Activated CD4-positive, alpha-beta T cell treated with anti-CD3 and anti-CD28 coated beads, Interleukin-2, amount 50 U/mL, for 24 hours (primary cell): ENCODE measurements at regions not wholly inside any gene's neighbourhood (a gene's known extent, or its start where the extent isn't known, plus 50 kb on each side); places are given as distances from the start of the nearest gene placed in this dataset.
A peak's percentile ranks its signal among the peaks of the same experiment; 100 is the strongest.
"Not testable (repeated sequence)": the region's sequence is repeated elsewhere in the genome, so short reads cannot be mapped to it uniquely, and the experiment has no call there.

ENCODE experiments used
- DNase-seq, 2 donors: peaks; one replicate each; pipeline ENCODE4 v3.0.0-alpha.2; 2020; ENCODE audit warnings: low read depth in 1 of 2, low spot score in 1 of 2

DNA sequence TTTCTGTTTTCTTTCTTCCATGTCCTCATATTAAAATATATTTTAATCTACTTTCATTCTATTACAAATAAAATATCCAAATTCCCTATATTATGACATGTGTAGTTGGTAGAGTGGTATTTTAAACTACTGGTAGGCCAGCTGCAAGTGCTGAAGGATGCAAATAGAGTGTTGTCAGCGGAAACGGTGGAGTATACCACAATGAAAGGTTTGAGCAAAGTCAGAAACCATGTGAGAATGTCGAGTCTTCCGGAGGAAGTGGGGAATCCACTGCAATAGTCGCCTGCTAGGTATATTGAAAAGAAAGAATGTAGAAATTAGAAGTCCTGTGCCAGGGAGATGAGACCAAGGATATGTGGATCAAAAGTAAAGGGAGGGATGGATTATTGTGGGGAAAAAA lies 373.9 kb downstream of the DSEL start:
- DNase-seq = no peak

DNA sequence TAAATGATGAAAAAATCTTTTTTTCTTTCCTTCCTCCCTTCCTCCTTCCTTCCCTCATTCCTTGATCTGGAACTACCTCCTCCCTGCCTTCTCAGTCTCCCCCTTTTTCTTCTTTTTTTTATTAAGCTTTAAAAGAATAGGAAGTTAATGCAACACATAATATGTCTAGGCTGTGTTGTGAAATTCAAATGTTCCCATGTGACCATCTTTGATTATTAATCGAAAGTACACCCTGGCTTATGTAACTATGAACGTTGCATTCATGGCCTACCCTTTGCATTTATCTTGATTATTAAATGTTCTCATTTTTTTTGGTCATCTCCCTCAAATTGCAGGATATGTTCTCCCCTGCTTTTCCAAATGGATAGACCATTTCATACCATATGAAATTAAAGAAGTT lies 376.0 kb downstream of the DSEL start:
- DNase-seq = no peak

DNA sequence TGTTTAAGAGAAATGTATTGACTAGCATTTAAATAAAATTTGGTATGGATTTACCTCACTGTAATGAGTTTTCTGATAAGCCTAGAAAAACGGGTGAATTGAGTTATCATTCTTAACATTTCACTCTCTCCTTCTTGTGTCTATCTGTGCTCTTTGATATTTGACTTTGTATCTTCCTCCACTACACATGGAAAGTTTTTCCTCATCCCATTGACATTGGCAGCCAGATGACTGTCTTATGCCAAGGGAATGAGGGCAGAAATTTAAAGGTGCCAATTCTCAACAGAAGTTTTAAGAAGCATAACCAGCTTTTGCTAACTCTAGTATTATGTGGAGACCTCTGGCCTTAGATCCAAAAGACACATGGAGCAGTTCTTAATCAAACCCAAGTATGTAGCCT lies 376.6 kb downstream of the DSEL start:
- DNase-seq = no peak

DNA sequence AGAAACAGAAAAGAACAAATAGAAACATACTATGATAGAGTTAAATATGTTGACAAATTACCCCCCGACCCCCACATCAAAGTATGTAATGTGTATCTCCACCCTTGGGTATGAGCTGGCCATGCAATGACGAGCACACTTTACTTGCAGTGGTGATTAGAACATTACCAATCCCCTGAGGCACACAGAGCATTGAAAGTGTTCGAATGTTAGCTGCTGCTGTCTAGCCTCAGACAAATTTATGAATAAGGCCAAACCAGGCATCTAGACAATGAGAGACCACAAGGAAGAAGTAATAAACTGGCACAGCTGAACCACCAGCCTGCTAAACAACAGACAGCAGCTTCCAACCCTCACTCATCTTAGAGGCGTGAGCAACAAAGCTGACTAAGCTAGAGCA lies 380.5 kb downstream of the DSEL start:
- DNase-seq = no peak

DNA sequence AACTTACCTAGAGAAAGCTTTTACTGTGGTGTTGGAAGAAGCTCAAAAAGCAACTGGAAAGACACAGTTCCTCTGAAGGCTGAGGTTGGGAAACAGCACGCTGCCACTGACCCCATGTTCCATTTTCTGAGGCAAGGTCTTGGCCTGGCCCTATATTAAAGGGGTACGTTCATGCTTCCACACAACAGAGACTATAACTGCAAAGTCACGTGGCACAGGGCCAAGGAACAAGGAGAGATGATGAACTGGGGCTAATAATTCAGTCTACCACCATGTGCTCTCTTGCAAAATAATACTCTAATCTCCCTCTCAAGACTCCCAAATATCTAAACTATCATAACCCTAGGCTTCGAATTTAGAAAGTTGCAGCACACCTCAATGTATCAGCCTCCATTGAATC lies 381.6 kb downstream of the DSEL start:
- DNase-seq = no peak

DNA sequence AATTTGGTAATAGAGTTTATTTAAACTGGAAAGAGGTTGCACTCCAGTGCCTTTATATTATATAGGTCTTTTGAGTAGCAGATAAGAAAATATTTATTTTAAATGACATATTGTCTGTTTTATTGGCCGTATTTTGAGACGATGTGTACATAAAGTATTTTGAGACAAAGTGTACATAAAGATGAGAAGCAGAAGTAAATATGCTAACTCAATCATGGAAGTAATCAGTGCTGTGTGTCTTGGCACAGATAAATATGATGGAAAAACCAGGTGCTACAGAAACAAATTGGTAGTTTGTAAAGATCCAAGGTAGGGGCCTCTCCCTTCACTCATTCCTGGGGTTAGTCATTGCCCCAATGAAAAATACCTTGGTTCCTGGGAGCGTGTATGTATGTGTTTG lies 382.9 kb downstream of the DSEL start:
- no peak for DNase-seq

DNA sequence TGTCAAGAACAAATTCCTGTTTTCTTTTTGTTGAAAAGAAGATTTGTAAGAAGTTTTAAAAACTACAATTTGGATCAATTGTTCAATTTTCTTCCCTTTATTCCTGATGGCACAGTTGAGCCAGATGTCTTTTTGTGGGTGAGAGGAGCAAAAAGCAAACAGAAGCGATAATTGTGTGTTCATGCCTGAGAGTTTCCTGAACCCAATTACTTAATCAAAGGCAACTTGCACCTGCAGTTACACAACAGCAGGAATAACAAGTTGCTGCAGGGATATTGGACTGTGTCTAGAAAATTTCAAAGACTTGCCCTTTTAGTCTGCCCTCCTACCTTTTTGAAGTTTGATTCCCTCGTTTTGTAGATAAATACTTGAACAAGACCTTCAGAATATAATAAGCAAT lies 383.6 kb downstream of the DSEL start:
- no peak for DNase-seq

DNA sequence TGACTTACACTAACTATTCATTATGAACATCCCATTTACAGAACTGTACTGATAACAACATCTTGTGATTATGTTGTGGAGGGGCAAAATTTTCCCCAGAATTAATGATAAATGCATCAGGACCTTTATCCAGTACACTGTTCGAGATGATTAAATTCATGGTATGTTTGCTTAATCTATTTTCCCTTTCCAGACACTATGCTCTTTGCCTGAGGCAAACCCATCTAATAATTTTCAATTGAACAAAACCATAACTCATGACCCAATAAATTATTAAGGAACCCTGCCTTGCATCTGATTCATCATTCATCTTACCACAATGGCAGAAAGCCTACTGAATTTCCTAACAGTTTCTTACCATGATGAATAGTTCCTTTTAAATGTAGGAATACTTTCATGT lies 385.0 kb downstream of the DSEL start:
- DNase-seq = no peak

DNA sequence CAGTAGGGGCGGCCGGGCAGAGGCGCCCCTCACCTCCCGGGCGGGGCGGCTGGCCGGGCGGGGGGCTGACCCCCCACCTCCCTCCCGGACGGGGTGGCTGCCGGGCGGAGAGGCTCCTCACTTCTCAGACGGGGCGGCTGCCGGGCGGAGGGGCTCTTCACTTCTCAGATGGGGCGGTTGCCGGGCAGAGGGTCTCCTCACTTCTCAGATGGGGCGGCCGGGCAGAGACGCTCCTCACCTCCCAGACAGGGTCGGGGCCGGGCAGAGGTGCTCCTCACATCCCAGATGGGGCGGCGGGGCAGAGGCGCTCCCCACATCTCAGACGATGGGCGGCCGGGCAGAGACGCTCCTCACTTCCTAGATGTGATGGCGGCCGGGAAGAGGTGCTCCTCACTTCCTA lies 389.8 kb downstream of the DSEL start:
- not testable (repeated sequence) for DNase-seq

DNA sequence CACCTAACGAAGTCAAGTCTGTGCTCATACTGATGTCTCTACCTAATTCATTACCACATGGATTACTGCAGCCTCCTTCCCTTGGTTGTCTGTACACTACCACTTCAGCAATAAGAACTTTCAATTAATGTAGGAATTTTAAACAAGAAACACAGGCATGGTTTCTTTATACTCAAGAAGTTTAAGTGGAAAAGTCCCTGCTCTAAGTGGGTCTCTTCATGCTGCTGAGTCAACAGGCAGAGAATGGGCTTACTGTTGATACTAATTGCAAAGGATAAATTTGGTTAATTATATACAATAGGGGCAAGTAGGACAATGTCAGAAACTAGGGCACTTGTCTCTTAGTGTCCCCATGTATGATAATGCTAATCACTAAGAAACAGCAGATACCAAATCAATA lies 392.6 kb downstream of the DSEL start:
- no peak for DNase-seq

DNA sequence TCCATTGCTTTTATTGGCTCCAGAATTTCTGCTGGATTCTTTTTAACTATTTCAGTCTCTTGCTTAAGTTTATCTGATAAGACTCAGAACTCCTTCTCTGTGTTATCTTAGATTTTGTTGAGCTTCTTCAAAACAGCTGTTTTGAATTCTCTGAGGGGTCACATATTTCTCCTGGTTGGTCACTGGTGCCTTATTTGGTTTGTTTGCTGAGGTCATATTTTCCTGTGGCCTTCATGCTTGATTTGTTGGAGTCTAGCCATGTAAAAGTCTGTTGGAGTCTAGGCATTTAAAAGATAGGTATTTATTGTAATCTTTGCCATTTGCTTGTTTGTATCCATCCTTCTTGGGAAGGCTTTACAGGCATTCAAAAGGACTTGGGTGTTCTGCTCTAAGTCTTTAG lies 398.7 kb downstream of the DSEL start:
- no peak for DNase-seq

DNA sequence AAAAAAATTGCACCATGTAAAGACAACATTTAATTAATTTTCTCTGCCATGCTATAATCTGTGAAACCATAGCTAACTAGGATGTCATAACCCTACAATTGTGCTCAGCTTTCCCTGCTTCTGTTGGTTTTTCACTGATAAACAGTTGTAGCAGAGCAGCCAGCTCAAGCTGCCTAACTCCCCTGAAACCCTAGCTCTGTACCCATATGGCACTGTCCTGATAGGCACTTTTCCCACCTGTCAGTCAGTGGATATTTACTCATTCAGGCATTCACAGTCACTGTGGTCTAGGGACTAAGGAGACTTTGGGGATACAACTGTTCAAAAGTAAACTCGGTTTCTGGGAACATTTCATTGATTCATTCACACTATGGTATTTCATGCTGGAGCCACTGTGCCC lies 407.0 kb downstream of the DSEL start:
- DNase-seq = no peak

DNA sequence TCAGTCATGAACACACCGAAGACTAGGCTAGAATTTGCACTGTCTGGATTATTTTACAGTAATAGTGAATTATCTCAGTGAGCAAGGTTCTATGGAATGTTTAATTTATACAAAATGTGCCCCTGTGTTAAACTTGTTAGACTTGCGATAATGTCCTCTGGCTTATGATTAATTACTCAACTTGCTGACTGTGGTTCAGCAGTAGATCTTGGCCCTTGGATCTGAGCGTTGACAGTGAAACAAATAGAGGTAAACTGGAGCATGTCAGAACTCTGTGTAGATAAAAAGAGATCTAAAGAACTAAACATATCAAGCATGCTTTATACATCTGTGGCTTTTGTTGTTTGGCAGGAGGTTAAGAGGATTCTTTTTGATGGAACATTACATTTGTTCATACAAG lies 407.6 kb downstream of the DSEL start:
- no peak for DNase-seq

DNA sequence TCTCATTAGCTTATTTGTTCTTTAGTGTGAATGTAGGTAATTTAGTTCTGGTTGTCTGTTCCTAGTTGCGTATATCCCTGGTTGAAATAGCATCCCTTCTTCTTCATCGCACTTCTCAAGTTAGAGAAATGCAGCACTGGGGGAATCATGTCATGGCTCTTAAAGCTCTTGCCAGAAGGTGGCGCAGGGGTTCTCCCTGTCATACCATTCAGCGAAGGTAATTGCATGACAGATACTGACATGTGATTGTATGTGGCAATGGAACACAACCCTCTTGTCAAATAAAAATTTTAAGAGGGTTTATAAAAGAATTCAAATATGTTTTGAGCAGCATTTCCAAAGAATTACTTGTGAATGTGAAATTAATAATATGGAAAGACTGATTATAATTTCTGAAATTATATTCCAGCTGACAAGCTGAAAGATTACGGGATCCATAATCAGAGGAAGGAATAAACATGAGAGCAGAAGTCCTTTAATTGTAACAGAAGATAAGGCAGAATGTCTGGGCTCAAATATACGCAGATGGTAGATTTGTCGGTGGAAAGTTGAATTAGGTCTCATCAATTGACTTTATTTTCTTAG lies 411.7 kb downstream of the DSEL start:
- DNase-seq = peak in 1 of 2 donors; percentile 4

DNA sequence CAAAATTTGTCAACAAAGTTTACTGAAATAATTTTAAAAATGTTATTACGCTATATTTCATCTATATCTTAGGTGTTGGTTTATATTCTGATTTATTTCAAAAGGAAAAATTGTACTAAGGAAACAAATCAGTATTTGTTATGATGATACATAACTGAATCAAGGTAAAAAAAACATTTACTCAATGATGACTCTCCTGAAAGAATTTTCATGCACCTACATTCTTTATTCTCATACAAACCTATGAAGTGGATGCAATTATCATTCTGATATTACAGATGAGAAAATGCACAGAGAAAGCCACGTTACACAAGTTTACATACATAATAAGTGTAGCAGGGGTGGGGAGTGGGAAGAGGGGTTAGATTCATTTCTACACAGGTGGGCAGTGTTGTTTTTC lies 422.4 kb downstream of the DSEL start:
- no peak for DNase-seq

DNA sequence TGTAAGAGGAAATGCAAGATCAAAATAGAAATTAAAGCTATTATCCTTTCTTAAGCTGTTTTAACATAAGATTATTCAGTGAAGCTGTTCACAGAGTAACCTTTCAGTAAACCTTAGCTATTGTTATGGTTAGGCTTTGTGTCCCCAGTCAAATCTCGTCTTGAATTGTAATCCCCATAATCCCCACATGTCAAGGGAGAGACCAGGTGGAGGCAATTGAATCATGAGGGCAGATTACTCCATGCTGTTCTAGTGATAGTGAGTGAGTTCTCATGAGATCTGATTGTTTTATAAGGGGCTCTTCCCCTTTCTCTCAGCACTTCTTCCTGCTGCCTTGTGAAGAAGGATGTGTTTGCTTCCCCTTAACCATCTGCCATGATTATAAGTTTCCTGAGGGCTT lies 424.4 kb downstream of the DSEL start:
- no peak for DNase-seq

DNA sequence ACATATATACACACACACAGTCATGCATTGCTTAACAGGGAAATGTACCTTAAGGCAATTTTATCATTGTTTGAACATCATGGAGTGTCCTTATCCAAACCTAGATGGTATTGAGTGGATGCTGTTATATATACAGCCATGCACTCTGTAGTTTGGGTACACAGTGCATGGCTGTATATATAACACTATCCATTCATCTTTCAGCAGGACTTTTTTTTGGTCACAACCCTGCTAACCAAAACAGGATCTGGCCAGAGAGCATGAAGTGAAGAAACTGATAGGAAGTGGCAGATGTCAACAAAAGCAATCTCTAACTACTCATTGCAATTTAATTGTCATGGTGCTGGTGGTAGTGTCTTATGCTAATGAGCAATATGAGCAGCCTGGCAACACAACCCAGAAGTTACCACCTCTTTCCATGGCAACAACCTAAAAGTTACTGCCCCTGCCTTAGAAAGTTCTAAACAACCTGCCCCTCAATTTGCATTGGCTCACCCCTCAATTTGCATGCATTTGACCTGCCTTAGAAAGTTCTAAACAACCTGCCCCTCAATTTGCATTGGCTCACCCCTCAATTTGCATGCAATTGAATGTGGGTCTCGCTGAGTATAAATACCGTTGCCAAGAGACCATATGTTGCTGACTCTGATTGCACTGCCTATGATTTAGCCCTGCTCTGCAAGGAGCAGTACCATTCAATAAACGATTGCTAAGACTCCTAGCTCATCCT lies 434.9 kb downstream of the DSEL start:
- DNase-seq = no peak

DNA sequence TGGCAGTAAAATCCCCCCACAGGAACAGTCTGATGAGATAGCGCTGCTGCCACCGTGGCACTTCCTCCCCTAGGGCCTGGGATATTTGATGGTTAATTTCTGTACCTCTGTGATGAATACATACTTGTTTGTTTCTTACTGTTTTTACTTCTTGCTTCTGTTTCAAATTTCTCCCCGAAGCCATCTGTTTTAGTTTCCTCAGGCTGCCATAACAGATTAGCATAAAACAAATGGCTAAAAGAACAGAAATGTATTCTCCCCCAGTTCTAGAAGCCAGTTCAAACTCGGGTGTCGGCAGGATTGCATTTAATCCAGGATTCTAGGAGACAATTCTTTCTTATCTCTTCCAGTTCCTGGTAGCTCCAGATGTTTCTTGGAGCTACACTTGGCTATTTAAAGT lies 435.9 kb downstream of the DSEL start:
- no peak for DNase-seq

DNA sequence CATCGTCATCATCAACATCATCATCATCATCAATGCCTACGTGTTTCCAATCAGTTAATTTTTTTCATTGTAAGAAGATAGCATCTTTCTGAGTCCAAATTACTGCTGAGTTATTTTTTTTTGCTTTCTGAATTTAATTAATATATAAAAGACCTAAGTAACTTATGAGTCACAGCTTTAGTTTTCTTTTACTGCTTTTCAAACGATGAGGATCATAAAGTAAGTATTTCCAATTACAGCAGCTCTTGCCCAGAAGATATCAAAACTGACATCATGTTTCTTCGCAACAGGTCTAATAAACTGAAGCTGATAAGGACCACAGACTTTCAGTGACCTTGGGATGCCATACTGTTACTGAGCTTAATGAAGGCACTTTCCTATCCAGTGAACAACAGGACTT lies 442.2 kb downstream of the DSEL start:
- no peak for DNase-seq

DNA sequence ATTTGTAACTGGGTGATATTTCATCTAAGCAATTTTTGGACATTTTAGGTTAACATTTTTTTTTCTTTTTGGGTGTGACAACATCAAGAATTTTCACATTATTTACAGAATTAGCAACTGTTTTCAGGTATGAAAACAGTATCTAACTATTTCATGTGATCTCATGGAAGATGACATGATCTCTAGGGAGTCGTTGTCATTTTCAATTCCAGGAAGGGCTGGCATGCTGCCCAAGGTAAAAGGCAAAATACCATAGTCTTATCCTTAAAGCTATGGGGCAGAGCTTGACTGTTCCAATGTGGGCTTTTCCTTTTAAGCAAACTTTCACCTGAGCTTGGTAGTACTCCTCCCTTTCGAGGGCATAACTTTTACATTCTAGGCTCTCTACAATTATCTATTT lies 443.7 kb downstream of the DSEL start:
- DNase-seq = no peak

DNA sequence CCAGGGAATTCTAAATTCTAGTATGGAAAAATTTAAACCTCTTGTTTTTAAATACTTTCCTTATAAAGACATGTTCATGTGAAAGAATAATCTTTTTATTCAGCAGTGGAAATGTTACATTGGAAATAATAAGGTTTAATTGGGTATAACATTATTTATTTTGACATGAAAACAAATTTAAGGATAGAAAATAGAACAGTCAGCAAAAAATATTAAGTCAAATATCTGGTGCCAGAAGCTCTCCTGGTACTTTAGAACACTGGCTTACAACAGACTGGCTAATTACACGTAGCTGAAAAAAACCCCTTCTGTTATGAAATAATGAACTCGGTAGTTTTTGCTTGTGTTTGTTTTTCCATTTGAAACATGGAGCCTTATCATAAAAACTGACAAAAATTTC lies 447.9 kb downstream of the DSEL start:
- no peak for DNase-seq

DNA sequence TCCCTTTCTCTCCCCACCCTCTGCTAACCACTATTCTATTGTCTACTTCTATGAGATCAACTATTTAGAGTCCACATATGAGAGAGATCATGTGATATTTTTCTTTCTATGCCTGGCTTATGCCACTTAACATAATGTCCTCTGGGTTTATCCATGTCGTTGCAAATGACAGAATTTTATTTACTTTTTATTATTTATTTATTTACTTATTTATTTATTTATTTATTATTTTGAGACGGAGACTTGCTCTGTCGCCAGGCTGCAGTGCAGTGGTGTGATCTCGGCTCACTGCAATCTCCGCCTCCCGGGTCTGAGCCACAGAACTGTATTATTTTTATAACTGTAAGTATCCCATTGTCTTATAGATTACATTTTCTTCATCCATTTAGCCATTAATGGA lies 443.4 kb upstream of the CDH19 start:
- no peak for DNase-seq

DNA sequence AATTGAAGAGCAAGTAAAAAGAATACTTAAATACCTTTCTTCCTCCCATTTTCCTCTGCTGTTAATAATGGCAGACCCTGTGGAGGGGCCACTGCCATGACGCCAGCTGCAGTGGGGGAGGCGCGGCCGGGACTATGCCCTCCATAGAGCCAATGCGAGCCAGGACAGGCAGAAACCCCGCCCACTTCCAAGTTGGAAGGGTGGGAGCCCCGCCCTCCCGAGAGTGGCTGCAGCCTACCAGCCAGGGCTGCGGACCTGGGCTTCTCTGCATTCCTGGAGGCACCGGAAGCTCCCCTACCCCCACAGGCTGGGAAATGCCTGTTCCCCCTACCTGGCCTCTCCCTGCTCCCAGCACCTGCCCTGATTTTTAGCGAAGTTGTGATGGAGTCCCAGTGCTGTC lies 439.4 kb upstream of the CDH19 start:
- no peak for DNase-seq
